Sigmoid colon (tissue), 4 donors: ENCODE measurements at regions not wholly inside any gene's neighbourhood (a gene's known extent, or its start where the extent isn't known, plus 50 kb on each side); places are given as distances from the start of the nearest gene placed in this dataset.

Experiments used
- EP300 ChIP-seq, 4 donors: sonication (generic); formaldehyde crosslinking; IDR thresholded peaks; one replicate each; pipeline ENCODE4 v1.6.1; 2017; ENCODE audit warnings: antibody characterized with exemption in 4 of 4
- POLR2AphosphoS5 ChIP-seq, 4 donors: sonication (generic); formaldehyde crosslinking; IDR thresholded peaks; one replicate each; pipeline ENCODE4 v1.6.1; 2017; ENCODE audit warnings: antibody characterized with exemption in 4 of 4
- TF ChIP-seq, protein P1 (sequence below), 4 experiments: fragments of 450-650 bp in 3 of 4; fragments of 200-600 bp in 1 of 4; IDR thresholded peaks; one replicate each; pipeline ENCODE4 v1.5.1; 2016 to 2019; ENCODE audit warnings: antibody characterized with exemption in 4 of 4, mild to moderate bottlenecking in 3 of 4, moderate library complexity in 2 of 4

DNA sequence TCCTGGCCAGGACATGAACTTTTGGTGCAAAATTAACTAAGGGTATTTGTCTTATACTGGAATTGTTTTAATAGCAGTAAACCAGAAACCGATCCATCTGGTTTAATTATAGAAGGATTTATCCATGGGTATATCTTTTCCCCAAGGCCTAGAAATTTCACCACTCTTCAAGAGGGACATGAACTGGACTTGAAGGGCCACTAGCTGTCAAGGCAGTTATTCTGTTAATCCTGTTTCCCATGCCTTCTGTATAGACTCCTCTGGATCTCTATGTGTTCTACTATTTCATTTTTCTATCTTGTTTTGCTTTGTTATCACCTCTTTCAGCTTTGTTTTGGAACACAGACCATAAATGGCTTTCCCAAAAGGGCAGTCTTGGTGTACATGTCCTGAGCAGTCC is 467.6 kb downstream of the KIF4B start:
- TF ChIP-seq, protein P1, sequence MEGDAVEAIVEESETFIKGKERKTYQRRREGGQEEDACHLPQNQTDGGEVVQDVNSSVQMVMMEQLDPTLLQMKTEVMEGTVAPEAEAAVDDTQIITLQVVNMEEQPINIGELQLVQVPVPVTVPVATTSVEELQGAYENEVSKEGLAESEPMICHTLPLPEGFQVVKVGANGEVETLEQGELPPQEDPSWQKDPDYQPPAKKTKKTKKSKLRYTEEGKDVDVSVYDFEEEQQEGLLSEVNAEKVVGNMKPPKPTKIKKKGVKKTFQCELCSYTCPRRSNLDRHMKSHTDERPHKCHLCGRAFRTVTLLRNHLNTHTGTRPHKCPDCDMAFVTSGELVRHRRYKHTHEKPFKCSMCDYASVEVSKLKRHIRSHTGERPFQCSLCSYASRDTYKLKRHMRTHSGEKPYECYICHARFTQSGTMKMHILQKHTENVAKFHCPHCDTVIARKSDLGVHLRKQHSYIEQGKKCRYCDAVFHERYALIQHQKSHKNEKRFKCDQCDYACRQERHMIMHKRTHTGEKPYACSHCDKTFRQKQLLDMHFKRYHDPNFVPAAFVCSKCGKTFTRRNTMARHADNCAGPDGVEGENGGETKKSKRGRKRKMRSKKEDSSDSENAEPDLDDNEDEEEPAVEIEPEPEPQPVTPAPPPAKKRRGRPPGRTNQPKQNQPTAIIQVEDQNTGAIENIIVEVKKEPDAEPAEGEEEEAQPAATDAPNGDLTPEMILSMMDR (IDR thresholded peaks at IDR 0.05): no peak
- no peak for TF ChIP-seq EP300 (IDR thresholded peaks at IDR 0.05)
- no peak for TF ChIP-seq POLR2AphosphoS5 (IDR thresholded peaks at IDR 0.05)
